ENCODE measurements at regions not wholly inside any gene's neighbourhood (a gene's known extent, or its start where the extent isn't known, plus 50 kb on each side); places are given as distances from the start of the nearest gene placed in this dataset.

GRCh38 chr14:71773898-71774481, 158.2 kb upstream of the RGS6 start (continued):
- no peak for TF ChIP-seq ZNF462 (CRISPR knock-in tag; IDR thresholded peaks at IDR 0.05)
- no peak for TF ChIP-seq ETS1 (IDR thresholded peaks at IDR 0.05)
- no peak for TF ChIP-seq POLR2AphosphoS5 (IDR thresholded peaks at IDR 0.05; ENCODE audit: low read depth)
- no peak for TF ChIP-seq REST (IDR thresholded peaks at IDR 0.05; ENCODE audit: unreplicated experiment)
- no peak for TF ChIP-seq JUNB (IDR thresholded peaks at IDR 0.05; ENCODE audit: unreplicated experiment)
- TF ChIP-seq NANOG (IDR thresholded peaks at IDR 0.05; ENCODE audit: borderline replicate concordance) = no peak
- no peak for TF ChIP-seq ZNF331 (CRISPR knock-in tag; IDR thresholded peaks at IDR 0.05; ENCODE audit: low read depth)
- TF ChIP-seq CREB1 (CRISPR knock-in tag; IDR thresholded peaks at IDR 0.05; ENCODE audit: low read depth) = no peak
- no peak for TF ChIP-seq EZH2 (IDR thresholded peaks at IDR 0.05; ENCODE audit: low read depth, unreplicated experiment)
- no peak for TF ChIP-seq EZH2phosphoT487 (IDR thresholded peaks at IDR 0.05; ENCODE audit: unreplicated experiment)
- TF ChIP-seq ZNF114 (CRISPR knock-in tag; IDR thresholded peaks at IDR 0.05) = no peak

Measured in GM23338 (cell line).